CD4-positive, CD25-positive, alpha-beta regulatory T cell (primary cell): ENCODE measurements at regions not wholly inside any gene's neighbourhood (a gene's known extent, or its start where the extent isn't known, plus 50 kb on each side); places are given as distances from the start of the nearest gene placed in this dataset.

Source experiments
- ATAC-seq, 2 donors: fragments of 150-1000 bp; cut with Tn5 transposase; one replicate each; pipeline ENCODE4 v1.10.0; 2021; ENCODE audit warnings: low read depth in 2 of 2, moderate number of reproducible peaks in 2 of 2, moderate library complexity in 1 of 2
- DNase-seq, 3 donors: peaks; one replicate each; pipeline versions ENCODE4 v3.0.0 to v3.0.0-alpha.2; 2012 to 2022; ENCODE audit warnings: mixed read lengths in 1 of 3
- H3K27ac ChIP-seq: one replicate; pipeline ENCODE4 v1.7.0; 2013; ENCODE audit warnings: mild to moderate bottlenecking, low read length; ENCODE audit not compliant: insufficient read depth, poor library complexity, severe bottlenecking
- H3K27me3 ChIP-seq: one replicate; pipeline ENCODE4 v1.7.0; 2013; ENCODE audit warnings: low read length; ENCODE audit not compliant: control insufficient read depth, insufficient read depth
- H3K36me3 ChIP-seq: one replicate; pipeline ENCODE4 v1.7.0; 2013; ENCODE audit warnings: mild to moderate bottlenecking, low read length, moderate library complexity; ENCODE audit not compliant: control insufficient read depth, insufficient read depth
- H3K4me1 ChIP-seq: 2 replicates; pipeline ENCODE4 v1.7.0; 2013; ENCODE audit warnings: mild to moderate bottlenecking, low read length; ENCODE audit not compliant: insufficient read depth, control insufficient read depth, poor library complexity, severe bottlenecking
- H3K4me3 ChIP-seq: one replicate; pipeline ENCODE4 v1.7.0; 2013; ENCODE audit warnings: low read depth, mild to moderate bottlenecking, low read length, moderate library complexity
- H3K9me3 ChIP-seq, 2 experiments: 1 replicate in 1 of 2; 2 replicates in 1 of 2; pipeline ENCODE4 v1.7.0; 2013; ENCODE audit warnings: low read length in 2 of 2, mild to moderate bottlenecking in 1 of 2, moderate library complexity in 1 of 2; ENCODE audit not compliant: control insufficient read depth in 2 of 2
- H3K27ac Mint-ChIP-seq, 3 donors: one replicate each; pipeline ENCODE4 v1.8.0; 2020 to 2022; ENCODE audit warnings: mild to moderate bottlenecking in 3 of 3, mixed read lengths in 3 of 3, moderate library complexity in 2 of 3
- H3K27me3 Mint-ChIP-seq: one replicate; pipeline ENCODE4 v1.8.0; 2022; ENCODE audit warnings: mild to moderate bottlenecking, mixed read lengths
- H3K36me3 Mint-ChIP-seq: one replicate; pipeline ENCODE4 v1.8.0; 2020; ENCODE audit warnings: mixed read lengths
- H3K4me1 Mint-ChIP-seq, 4 donors: one replicate each; pipeline ENCODE4 v1.8.0; 2020 to 2022; ENCODE audit warnings: mixed read lengths in 4 of 4, mild to moderate bottlenecking in 1 of 4
- H3K4me3 Mint-ChIP-seq, 4 donors: one replicate each; pipeline ENCODE4 v1.8.0; 2020 to 2022; ENCODE audit warnings: mild to moderate bottlenecking in 4 of 4, mixed read lengths in 4 of 4, moderate library complexity in 3 of 4
- H3K9me3 Mint-ChIP-seq, 7 donors: one replicate each; pipeline ENCODE4 v1.8.0; 2020 to 2022; ENCODE audit warnings: mixed read lengths in 7 of 7, mild to moderate bottlenecking in 3 of 7, moderate library complexity in 2 of 7

DNA sequence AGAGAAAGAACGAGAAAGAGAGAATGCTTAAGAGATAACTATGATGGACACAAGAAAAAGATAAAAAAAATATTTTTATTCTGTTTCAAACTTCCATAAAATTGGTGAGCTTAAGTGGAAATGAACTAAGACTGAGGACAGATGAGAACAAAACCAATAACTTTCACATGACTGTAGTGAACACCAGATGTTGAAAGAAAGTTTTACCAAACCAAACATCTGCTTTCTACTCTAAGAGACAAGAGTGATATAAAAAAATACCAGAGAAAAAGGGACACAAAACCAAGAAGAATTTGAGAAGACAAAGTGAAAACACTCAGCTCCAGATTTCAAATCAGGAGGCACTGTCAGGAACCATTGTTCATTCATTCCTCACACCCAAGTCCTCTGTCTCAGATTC, 147.9 kb downstream of the IMPG2 start:
- no peaks in the 10 kb centered on the region for H3K36me3 ChIP-seq
- Mint-ChIP-seq H3K27me3 (no peaks in the 10 kb centered on the region), H3K36me3 (no peaks in the 10 kb centered on the region), H3K4me3 (no peak overlapping the region), H3K27ac (no peak overlapping the region), H3K4me1 (no peaks in the 10 kb centered on the region), H3K9me3 (peaks cover 0 to 5% (median 0%) of the 10 kb centered on the region in 7 donors)
- no peak overlapping the region for H3K27ac ChIP-seq
- DNase-seq (no peak), ATAC-seq (no peak)
- no peak overlapping the region for H3K4me3 ChIP-seq
- H3K4me1 ChIP-seq: no peaks in the 10 kb centered on the region
- peaks cover 3% of the 10 kb centered on the region for H3K27me3 ChIP-seq
- H3K9me3 ChIP-seq: no peaks in the 10 kb centered on the region

DNA sequence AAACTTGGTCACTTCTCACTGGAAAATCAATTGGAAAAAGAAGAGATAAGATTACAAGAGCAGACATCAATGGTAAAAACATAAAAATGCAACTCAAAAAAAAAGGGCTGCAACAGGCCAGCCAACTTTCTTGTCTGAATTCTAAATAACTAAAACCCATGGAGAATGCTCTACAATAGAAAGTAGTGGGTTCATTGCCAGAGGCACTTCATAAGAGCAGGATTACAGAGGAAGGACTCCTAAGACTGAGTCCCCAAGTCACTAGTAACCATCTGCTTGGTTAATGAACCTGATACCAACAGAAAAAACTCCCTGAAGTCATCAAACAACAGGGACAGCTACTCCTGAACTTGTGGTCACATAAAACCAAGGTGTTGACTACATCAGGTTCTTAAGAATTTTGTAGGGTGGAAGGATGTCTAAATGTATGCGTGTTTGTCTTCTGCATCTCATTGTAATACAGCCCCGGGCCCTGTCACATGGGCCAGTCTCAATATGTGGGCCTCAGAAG, 148.6 kb downstream of the IMPG2 start:
- no peak overlapping the region for H3K27ac ChIP-seq
- Mint-ChIP-seq H3K27ac (no peak overlapping the region), H3K9me3 (peaks cover 0 to 5% (median 0%) of the 10 kb centered on the region in 7 donors), H3K27me3 (no peaks in the 10 kb centered on the region), H3K36me3 (no peaks in the 10 kb centered on the region), H3K4me3 (no peak overlapping the region), H3K4me1 (no peaks in the 10 kb centered on the region)
- H3K27me3 ChIP-seq: peaks cover 3% of the 10 kb centered on the region
- H3K36me3 ChIP-seq: no peaks in the 10 kb centered on the region
- DNase-seq: no peak
- no peak for ATAC-seq
- no peaks in the 10 kb centered on the region for H3K4me1 ChIP-seq
- H3K4me3 ChIP-seq: no peak overlapping the region
- no peaks in the 10 kb centered on the region for H3K9me3 ChIP-seq

DNA sequence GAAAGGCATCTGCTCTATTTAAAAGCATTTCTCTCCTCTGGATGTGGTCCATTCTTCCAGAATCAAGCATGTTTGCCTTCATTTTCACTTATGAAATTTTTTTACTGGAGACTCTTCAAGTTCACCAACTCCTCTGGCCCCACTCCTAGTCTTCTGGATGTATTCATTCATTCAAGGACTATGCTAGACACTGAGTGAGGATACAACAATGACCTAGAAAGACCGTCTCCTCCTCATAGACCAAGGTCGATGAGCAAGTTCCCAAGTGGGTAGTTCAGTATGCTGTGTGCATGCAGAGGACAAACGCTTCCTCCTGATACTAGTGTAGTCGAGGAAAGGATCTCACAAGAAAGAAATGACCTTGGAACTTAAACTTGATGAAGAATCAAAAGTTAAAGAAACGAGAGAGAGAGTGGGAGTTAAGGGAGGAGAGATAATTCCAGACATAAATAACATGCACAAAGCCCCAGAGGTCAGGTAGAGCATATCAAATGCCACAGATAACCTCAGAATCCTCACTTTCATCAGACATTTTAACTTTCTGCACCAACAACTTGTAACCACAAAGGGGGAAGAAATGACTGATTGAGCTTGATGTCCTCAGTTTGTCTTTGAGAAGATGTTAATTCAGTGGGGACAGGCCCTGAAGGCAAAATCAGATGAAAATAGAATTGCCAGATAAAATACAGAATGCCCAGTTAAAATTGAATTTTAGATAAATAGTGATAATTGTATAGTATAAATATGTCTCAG, 149.4 kb downstream of the IMPG2 start:
- H3K4me3 Mint-ChIP-seq: no peak overlapping the region
- H3K4me1 Mint-ChIP-seq: no peaks in the 10 kb centered on the region
- H3K36me3 ChIP-seq: no peaks in the 10 kb centered on the region
- no peak overlapping the region for H3K27ac Mint-ChIP-seq
- no peaks in the 10 kb centered on the region for H3K27me3 Mint-ChIP-seq
- peaks cover 0 to 5% (median 0%) of the 10 kb centered on the region in 7 donors for H3K9me3 Mint-ChIP-seq
- no peak overlapping the region for H3K27ac ChIP-seq
- DNase-seq (no peak), ATAC-seq (no peak)
- no peaks in the 10 kb centered on the region for H3K36me3 Mint-ChIP-seq
- no peak overlapping the region for H3K4me3 ChIP-seq
- H3K4me1 ChIP-seq: no peaks in the 10 kb centered on the region
- peaks cover 3% of the 10 kb centered on the region for H3K27me3 ChIP-seq
- no peaks in the 10 kb centered on the region for H3K9me3 ChIP-seq

- Histone ChIP-seq H3K4me1 (no peaks in the 10 kb centered on the region), H3K9me3 (no peaks in the 10 kb centered on the region), H3K36me3 (no peaks in the 10 kb centered on the region), H3K27me3 (peaks cover 3% of the 10 kb centered on the region), H3K4me3 (no peak overlapping the region), H3K27ac (no peak overlapping the region)
- ATAC-seq: no peak
- DNase-seq: no peak
- H3K36me3 Mint-ChIP-seq: no peaks in the 10 kb centered on the region
- H3K27me3 Mint-ChIP-seq: no peaks in the 10 kb centered on the region
- H3K4me1 Mint-ChIP-seq: no peaks in the 10 kb centered on the region
- H3K27ac Mint-ChIP-seq: no peak overlapping the region
- peaks cover 0 to 5% (median 0%) of the 10 kb centered on the region in 7 donors for H3K9me3 Mint-ChIP-seq
- no peak overlapping the region for H3K4me3 Mint-ChIP-seq
Measured at GRCh38 chr3:101170062-101170771, 150.2 kb downstream of the IMPG2 start.

GRCh38 chr3:101169516-101169915, 150.9 kb downstream of the IMPG2 start:
- no peak for ATAC-seq
- Histone ChIP-seq H3K9me3 (no peaks in the 10 kb centered on the region), H3K4me3 (no peak overlapping the region), H3K4me1 (no peaks in the 10 kb centered on the region), H3K36me3 (no peaks in the 10 kb centered on the region), H3K27me3 (peaks cover 3% of the 10 kb centered on the region), H3K27ac (no peak overlapping the region)
- Mint-ChIP-seq H3K4me1 (no peaks in the 10 kb centered on the region), H3K4me3 (no peak overlapping the region), H3K36me3 (no peaks in the 10 kb centered on the region), H3K27ac (no peak overlapping the region), H3K27me3 (no peaks in the 10 kb centered on the region), H3K9me3 (peaks cover 0 to 5% (median 0%) of the 10 kb centered on the region in 7 donors)
- no peak for DNase-seq

- Mint-ChIP-seq H3K9me3 (peaks cover 0 to 5% (median 0%) of the 10 kb centered on the region in 7 donors), H3K4me3 (no peak overlapping the region), H3K27ac (no peak overlapping the region), H3K27me3 (no peaks in the 10 kb centered on the region), H3K36me3 (no peaks in the 10 kb centered on the region), H3K4me1 (no peaks in the 10 kb centered on the region)
- Histone ChIP-seq H3K36me3 (no peaks in the 10 kb centered on the region), H3K4me3 (no peak overlapping the region), H3K4me1 (no peaks in the 10 kb centered on the region), H3K27ac (no peak overlapping the region), H3K9me3 (no peaks in the 10 kb centered on the region), H3K27me3 (peaks cover 3% of the 10 kb centered on the region)
- ATAC-seq: no peak
- no peak for DNase-seq
Measured at GRCh38 chr3:101167376-101167775, 153.0 kb downstream of the IMPG2 start.

DNA sequence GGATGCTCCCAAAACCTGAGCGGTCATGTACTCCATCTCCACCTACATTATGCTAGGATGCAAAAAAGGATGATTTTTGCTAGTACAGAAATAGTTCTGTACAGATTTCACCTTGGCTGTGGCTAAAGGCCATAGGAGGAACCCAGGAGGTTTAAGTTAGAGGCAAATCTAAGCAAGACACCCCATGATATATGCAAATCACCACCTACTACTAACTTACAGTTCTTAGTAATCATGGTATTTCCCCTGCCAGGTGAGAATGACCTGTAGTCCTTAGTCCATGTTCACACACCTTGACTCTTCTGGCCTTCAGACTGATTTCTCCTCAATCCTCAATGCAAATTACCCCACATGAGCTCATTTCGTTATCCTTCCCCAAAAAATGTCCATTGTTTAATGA, 154.2 kb downstream of the IMPG2 start:
- ATAC-seq (no peak), DNase-seq (no peak)
- Histone ChIP-seq H3K27ac (no peak overlapping the region), H3K4me3 (no peak overlapping the region), H3K4me1 (no peaks in the 10 kb centered on the region), H3K27me3 (peaks cover 3% of the 10 kb centered on the region), H3K9me3 (no peaks in the 10 kb centered on the region), H3K36me3 (no peaks in the 10 kb centered on the region)
- Mint-ChIP-seq H3K4me3 (no peak overlapping the region), H3K36me3 (no peaks in the 10 kb centered on the region), H3K4me1 (no peaks in the 10 kb centered on the region), H3K27me3 (no peaks in the 10 kb centered on the region), H3K9me3 (peaks cover 0 to 3% (median 0%) of the 10 kb centered on the region in 7 donors), H3K27ac (no peak overlapping the region)
